ENCODE measurements at regions not wholly inside any gene's neighbourhood (a gene's known extent, or its start where the extent isn't known, plus 50 kb on each side); places are given as distances from the start of the nearest gene placed in this dataset.

- TF ChIP-seq POLR2AphosphoS5 (IDR thresholded peaks at IDR 0.05; ENCODE audit: borderline replicate concordance, low read depth, low read length) (no peak), EZH2 (IDR thresholded peaks at IDR 0.05) (no peak), FOXP2 (optimal IDR thresholded peaks at IDR 0.05; ENCODE audit: control extremely low read depth, extremely low read length, insufficient read depth) (no peak)
Observed at GRCh38 chr6:87762116-87762515, 60.1 kb upstream of the AKIRIN2 start.

Measured in SK-N-MC (cell line).